SK-N-MC (cell line): ENCODE measurements at regions not wholly inside any gene's neighbourhood (a gene's known extent, or its start where the extent isn't known, plus 50 kb on each side); places are given as distances from the start of the nearest gene placed in this dataset.

ENCODE experiments used
- DNase-seq: peaks from one replicate; pipeline ENCODE4 v3.0.0-alpha.2; 2011; ENCODE audit warnings: low read depth, low spot score
- H3K27ac ChIP-seq: fragments of 200-600 bp; sonication (generic); 2 replicates; pipeline ENCODE4 v1.5.1; 2016; ENCODE audit warnings: mixed run types
- H3K36me3 ChIP-seq: fragments of 200-600 bp; sonication (generic); 2 replicates; pipeline ENCODE4 v1.6.1; 2017; ENCODE audit warnings: antibody characterized with exemption, low read length, mixed read lengths; ENCODE audit not compliant: insufficient read depth
- H3K4me3 ChIP-seq: fragments of 200-600 bp; sonication (generic); 2 replicates; pipeline ENCODE4 v1.5.1; 2016
- H3K9ac ChIP-seq: fragments of 200-600 bp; sonication (generic); 2 replicates; pipeline ENCODE4 v1.8.0; 2017; ENCODE audit warnings: mixed run types, mixed read lengths; ENCODE audit not compliant: insufficient read length
- H3K9me3 ChIP-seq: fragments of 200-600 bp; sonication (generic); 2 replicates; pipeline ENCODE4 v1.6.1; 2017; ENCODE audit warnings: low read depth, mild to moderate bottlenecking, antibody characterized with exemption, low read length, moderate library complexity, mixed read lengths
- EZH2 ChIP-seq: fragments of 200-600 bp; sonication (generic); IDR thresholded peaks from one replicate; pipeline ENCODE4 v1.6.1; 2017; ENCODE audit warnings: antibody characterized with exemption
- FOXP2 ChIP-seq: optimal IDR thresholded peaks from 2 replicates; pipeline ENCODE3; 2011; ENCODE audit warnings: mild to moderate bottlenecking, moderate library complexity; ENCODE audit not compliant: insufficient read depth; ENCODE audit errors: extremely low read length, control extremely low read depth
- POLR2AphosphoS5 ChIP-seq: IDR thresholded peaks from 2 replicates; pipeline ENCODE4 v1.6.1; 2012; ENCODE audit warnings: mild to moderate bottlenecking, low read depth, low read length, borderline replicate concordance

DNA sequence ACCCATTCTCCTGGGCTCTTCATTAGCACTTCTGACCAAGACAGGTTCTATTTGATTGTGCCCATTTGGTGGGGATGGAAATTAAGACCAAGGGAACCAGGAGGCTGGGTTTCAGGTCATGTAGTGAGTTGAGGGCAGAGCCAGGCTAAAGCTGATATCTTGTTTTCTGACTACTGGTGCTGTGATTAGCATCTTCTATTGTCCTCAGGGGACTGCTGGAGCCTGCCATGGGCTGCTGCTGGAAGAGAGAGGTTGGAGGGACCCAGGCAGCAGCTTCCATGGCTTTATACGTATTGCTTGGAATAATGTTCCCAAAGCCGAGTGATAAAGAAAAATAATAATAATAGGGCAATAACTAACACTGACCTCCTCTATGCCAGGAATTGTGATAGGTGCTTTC is 211.4 kb upstream of the ROPN1 start:
- Histone ChIP-seq H3K36me3 (no peaks in the 10 kb centered on the region), H3K9me3 (no peaks in the 10 kb centered on the region), H3K27ac (no peak overlapping the region), H3K9ac (no peak overlapping the region), H3K4me3 (no peak overlapping the region)
- TF ChIP-seq FOXP2 (no peak), EZH2 (no peak)
- DNase-seq, result no peak

DNA sequence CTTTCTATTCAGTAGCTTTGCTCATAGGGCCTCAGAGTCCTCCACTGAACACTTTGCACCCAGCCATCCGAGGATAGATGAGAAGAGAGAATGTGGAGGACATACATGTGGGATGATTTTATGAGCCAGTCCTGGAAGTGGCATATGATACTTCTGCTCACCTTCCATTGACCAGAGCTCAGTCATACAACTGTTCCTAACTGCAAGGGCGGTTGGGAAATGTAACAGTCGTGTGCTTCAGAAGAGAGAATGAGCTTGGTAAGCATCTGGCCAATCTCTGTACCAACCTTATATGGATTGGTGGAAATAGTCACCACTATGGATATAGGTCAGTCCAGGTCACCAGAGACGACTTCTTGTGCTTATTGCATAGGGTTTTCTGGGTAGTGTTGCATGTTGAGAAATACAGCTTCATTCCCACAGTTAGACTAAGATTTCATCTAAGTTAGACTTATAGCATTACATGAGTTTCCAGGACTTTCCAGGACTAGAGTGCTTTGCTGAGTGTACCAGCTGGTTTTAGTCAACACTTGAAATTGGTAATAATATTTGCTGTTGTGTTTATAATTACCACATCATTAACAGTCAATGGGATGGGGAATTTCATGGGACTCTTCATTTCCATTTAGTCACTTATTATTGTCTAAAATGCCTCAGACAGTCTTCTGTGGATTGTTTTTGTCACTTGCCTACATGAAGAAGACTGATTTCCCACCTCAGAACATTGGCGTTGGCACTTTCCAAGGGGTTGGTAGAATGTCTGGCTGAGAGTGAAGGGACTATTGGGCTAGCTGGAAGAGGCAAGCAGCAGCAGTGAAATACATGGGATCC is 214.5 kb upstream of the ROPN1 start:
- H3K9me3 ChIP-seq, result no peaks in the 10 kb centered on the region
- TF ChIP-seq FOXP2 (no peak), POLR2AphosphoS5 (no peak), EZH2 (no peak)
- no peaks in the 10 kb centered on the region for H3K36me3 ChIP-seq
- no peak for DNase-seq
- no peak overlapping the region for H3K27ac ChIP-seq
- no peak overlapping the region for H3K9ac ChIP-seq
- H3K4me3 ChIP-seq, result no peak overlapping the region

DNA sequence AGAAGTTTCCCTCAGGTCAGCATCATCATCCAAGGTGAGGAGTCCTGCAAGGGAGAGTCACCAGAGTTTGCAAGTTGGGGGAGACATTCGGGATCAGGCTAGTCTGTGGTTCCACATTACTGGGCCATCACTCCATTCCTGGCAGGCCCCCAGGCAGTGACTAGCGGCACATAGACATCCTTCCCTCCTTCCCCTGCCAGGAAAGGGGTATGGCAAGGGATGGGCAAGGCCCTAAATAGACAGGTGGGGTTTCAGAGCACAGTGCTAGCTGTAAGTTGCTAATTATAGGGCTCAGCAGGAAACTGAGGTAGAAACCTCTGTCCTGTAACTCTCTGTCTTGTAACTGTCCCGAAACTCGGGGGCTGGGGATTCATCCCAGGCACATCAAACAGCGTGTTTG is 215.2 kb upstream of the ROPN1 start:
- H3K9me3 ChIP-seq, result no peaks in the 10 kb centered on the region
- H3K9ac ChIP-seq, result no peak overlapping the region
- no peak overlapping the region for H3K4me3 ChIP-seq
- DNase-seq, result no peak
- TF ChIP-seq POLR2AphosphoS5 (no peak), EZH2 (no peak), FOXP2 (no peak)
- H3K27ac ChIP-seq, result no peak overlapping the region
- H3K36me3 ChIP-seq, result no peaks in the 10 kb centered on the region

DNA sequence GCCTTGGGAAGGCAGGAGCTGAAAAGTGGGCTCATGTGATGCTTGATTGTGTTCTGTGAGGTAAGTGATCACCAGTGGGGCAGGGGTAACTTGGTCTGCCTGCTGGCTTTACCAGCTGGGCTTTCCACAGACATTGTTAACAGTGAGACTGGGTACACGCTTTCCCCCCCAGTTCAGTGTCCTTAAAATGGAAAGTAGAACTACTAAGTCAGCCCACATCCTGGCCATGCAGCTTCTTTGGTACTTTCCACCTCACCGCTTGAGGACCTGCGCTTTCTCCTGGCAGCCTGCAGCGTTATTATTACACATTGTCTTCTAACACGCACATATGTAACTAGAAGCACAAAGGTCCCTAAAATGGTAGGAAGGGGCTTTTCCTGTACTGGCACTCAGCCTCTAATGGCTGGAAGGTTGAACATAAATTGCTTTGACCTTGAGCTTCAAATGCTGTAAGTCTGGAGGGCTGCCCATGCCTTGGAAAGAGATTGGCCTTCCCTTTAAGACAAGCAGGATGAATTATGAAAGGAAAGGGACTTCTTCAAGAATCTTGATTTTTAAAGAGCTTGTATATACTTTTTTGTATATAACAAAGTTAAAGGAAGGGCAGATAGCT is 216.1 kb upstream of the ROPN1 start:
- Histone ChIP-seq H3K4me3 (no peak overlapping the region), H3K9me3 (no peaks in the 10 kb centered on the region), H3K27ac (no peak overlapping the region), H3K9ac (no peak overlapping the region), H3K36me3 (no peaks in the 10 kb centered on the region)
- TF ChIP-seq FOXP2 (no peak), POLR2AphosphoS5 (no peak), EZH2 (no peak)
- no peak for DNase-seq

DNA sequence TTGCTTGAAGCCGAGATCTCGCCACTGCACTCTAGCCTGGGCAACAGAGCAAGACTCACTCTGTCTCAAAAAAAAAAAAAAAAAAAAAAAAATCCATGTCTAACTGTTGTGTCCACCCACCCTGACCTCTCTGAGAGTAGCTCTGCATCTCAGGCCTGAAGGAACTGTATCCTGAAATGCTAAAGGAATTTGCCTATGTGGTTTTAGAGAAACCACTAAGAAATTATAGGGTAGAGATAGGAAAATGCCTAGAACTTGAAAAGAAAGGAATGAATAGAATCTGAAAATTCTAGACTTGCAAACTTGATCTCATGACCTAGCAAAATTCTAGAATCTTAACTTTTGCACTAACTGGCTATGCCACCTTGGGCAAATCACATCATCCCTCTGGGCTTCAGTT is 217.5 kb upstream of the ROPN1 start:
- no peak overlapping the region for H3K4me3 ChIP-seq
- H3K27ac ChIP-seq, result no peak overlapping the region
- no peak for TF ChIP-seq POLR2AphosphoS5
- no peak for TF ChIP-seq EZH2
- no peak for TF ChIP-seq FOXP2
- DNase-seq, result no peak
- H3K36me3 ChIP-seq, result no peaks in the 10 kb centered on the region
- no peaks in the 10 kb centered on the region for H3K9me3 ChIP-seq
- H3K9ac ChIP-seq, result no peak overlapping the region

DNA sequence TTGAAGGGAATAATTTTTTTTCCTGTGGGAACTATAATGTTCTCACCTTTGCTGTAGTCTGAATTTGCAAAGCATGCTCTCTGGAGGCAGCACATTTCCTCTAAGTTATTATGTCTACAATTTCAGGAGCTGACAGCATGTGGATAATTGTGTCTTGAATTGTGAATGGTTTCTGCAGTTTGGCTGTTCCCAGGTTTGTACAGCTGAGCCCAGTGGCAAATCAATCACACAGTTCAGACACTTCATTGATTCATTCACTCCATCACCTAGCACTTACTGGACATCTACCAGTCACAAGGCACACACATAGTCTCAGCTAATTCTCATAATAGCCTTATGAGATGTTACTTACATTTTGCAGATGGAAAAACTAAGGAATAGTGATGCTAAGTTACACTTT is 219.0 kb upstream of the ROPN1 start:
- DNase-seq, result no peak
- no peak overlapping the region for H3K4me3 ChIP-seq
- H3K9ac ChIP-seq, result no peak overlapping the region
- no peaks in the 10 kb centered on the region for H3K9me3 ChIP-seq
- TF ChIP-seq FOXP2 (no peak), POLR2AphosphoS5 (no peak), EZH2 (no peak)
- H3K36me3 ChIP-seq, result no peaks in the 10 kb centered on the region
- no peak overlapping the region for H3K27ac ChIP-seq

DNA sequence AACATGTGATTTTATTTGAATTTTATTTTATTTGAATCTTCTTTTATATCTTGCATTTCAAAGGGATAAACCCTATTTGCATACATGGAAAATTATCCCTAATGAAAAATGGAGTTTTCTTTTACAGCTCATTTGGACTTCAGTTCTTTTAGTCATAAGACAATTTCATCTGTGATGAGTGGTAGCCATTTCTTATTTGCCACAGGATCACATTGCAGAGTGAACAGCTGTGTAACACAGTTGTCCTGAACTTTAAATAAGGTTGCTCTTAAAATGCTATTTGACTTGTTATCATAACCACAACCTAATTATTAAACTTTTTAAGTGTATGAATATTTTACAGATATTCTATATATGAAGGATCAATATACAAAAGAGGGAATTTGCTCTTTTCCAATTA is 221.7 kb upstream of the ROPN1 start:
- Histone ChIP-seq H3K36me3 (no peaks in the 10 kb centered on the region), H3K27ac (no peak overlapping the region), H3K9ac (no peak overlapping the region), H3K4me3 (no peak overlapping the region), H3K9me3 (no peaks in the 10 kb centered on the region)
- TF ChIP-seq FOXP2, result no peak
- no peak for TF ChIP-seq EZH2
- TF ChIP-seq POLR2AphosphoS5, result no peak
- no peak for DNase-seq

DNA sequence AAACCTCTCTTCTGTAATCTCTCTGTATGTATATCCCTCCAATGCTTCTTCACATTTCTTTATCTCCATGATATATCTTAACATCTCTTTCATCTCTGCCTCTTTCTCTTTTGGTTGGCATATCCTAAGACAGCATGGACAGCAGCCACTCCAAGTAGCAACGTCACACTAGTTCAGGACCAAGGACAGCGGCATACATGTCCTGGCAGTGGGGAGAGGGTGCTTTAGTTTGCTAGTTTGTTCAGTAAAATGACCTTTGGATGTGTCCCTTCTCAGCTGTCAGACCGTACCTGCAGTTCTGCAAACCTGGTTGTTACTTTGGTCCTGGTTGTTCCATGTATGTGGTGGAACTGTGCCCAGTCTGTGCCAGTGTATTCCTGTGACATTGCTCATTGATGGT is 225.6 kb upstream of the ROPN1 start:
- no peaks in the 10 kb centered on the region for H3K36me3 ChIP-seq
- peak; percentile 54 for TF ChIP-seq FOXP2
- no peak for TF ChIP-seq POLR2AphosphoS5
- no peaks in the 10 kb centered on the region for H3K9me3 ChIP-seq
- H3K27ac ChIP-seq, result no peak overlapping the region
- no peak overlapping the region for H3K9ac ChIP-seq
- peak; percentile 52 for DNase-seq
- no peak overlapping the region for H3K4me3 ChIP-seq
